Loucy (cell line): ENCODE measurements at regions not wholly inside any gene's neighbourhood (a gene's known extent, or its start where the extent isn't known, plus 50 kb on each side); places are given as distances from the start of the nearest gene placed in this dataset.

Source experiments
- H2AFZ ChIP-seq: fragments of 200-600 bp; sonication (generic); 2 replicates; pipeline ENCODE4 v1.6.0; 2016; ENCODE audit warnings: antibody characterized with exemption, mild to moderate bottlenecking, low read length, moderate library complexity
- H3F3A ChIP-seq: fragments of 200-600 bp; 2 replicates; pipeline ENCODE4 v1.6.0; 2016; ENCODE audit warnings: antibody characterized with exemption, low read depth, mild to moderate bottlenecking
- H3K27me3 ChIP-seq: fragments of 200-600 bp; sonication (generic); 2 replicates; pipeline ENCODE4 v1.6.1; 2014; ENCODE audit warnings: low read length, mild to moderate bottlenecking; ENCODE audit not compliant: insufficient read depth, poor library complexity, severe bottlenecking
- H3K36me3 ChIP-seq: fragments of 200-600 bp; sonication (generic); 2 replicates; pipeline ENCODE4 v1.6.1; 2016; ENCODE audit warnings: low read length; ENCODE audit not compliant: insufficient read depth
- H3K4me1 ChIP-seq: fragments of 200-600 bp; sonication (generic); 2 replicates; pipeline ENCODE4 v1.5.1; 2014; ENCODE audit warnings: low read length, mild to moderate bottlenecking; ENCODE audit not compliant: insufficient read depth, poor library complexity, severe bottlenecking
- H3K4me2 ChIP-seq: fragments of 200-600 bp; sonication (generic); 2 replicates; pipeline ENCODE4 v1.6.0; 2014; ENCODE audit warnings: antibody characterized with exemption, low read length, low read depth, mild to moderate bottlenecking; ENCODE audit not compliant: poor library complexity, severe bottlenecking
- H3K4me3 ChIP-seq: fragments of 200-600 bp; sonication (generic); 2 replicates; pipeline ENCODE4 v1.5.1; 2014; ENCODE audit warnings: low read length, mild to moderate bottlenecking, mixed read lengths; ENCODE audit not compliant: poor library complexity, severe bottlenecking
- H3K79me2 ChIP-seq: fragments of 200-600 bp; sonication (generic); 2 replicates; pipeline ENCODE4 v1.6.1; 2014; ENCODE audit warnings: low read length; ENCODE audit not compliant: insufficient read depth
- H3K9ac ChIP-seq: fragments of 200-600 bp; sonication (generic); 2 replicates; pipeline ENCODE4 v1.6.0; 2014; ENCODE audit warnings: mild to moderate bottlenecking, low read depth, low read length, moderate library complexity; ENCODE audit not compliant: poor library complexity, severe bottlenecking
- H3K9me2 ChIP-seq: fragments of 200-600 bp; sonication (generic); replicated peaks from 2 replicates; pipeline ENCODE4 v1.6.1; 2016; ENCODE audit warnings: low read depth, low read length, mixed read lengths
- H3K9me3 ChIP-seq: fragments of 200-600 bp; sonication (generic); 2 replicates; pipeline ENCODE4 v1.6.1; 2014; ENCODE audit warnings: mild to moderate bottlenecking, antibody characterized with exemption, low read length, low read depth; ENCODE audit not compliant: insufficient read depth
- H4K20me1 ChIP-seq: fragments of 200-600 bp; sonication (generic); 2 replicates; pipeline ENCODE4 v1.6.0; 2014; ENCODE audit warnings: antibody characterized with exemption, low read length, mild to moderate bottlenecking; ENCODE audit not compliant: insufficient read depth, poor library complexity, severe bottlenecking
- CTCF ChIP-seq: fragments of 200-600 bp; sonication (generic); conservative IDR thresholded peaks from 2 replicates; pipeline ENCODE4 v1.5.1; 2014; ENCODE audit warnings: mild to moderate bottlenecking, antibody characterized with exemption, low read length
- EZH2phosphoT487 ChIP-seq: fragments of 200-600 bp; IDR thresholded peaks from 2 replicates; pipeline ENCODE4 v1.6.1; 2018; ENCODE audit warnings: antibody characterized with exemption, mild to moderate bottlenecking, moderate library complexity, borderline replicate concordance

DNA sequence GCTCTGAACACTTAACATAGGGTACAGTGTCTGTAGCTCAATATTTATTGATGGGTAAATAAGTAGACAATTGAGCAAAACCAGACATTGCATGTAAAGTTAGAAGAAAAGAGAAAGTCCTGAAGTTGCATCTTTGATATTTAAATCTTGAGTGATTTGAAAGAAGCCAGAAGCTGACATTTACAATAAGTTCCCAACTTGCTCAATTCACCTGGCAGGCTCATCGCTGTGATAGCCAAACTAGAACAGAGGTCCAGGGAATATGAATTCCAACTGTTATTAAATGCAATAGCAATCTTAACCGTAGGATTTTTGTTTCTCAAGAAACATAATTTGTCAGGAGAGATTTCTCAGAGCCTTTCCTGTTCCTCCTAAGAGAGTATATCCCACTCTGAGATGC, 65.9 kb upstream of the EDN1 start:
- Histone ChIP-seq H3K4me3 (no peak overlapping the region), H3K4me2 (no peak overlapping the region), H3K27me3 (no peaks in the 10 kb centered on the region), H3K9ac (no peak overlapping the region), H3K9me2 (no peaks in the 10 kb centered on the region), H3K9me3 (no peaks in the 10 kb centered on the region), H3K79me2 (no peaks in the 10 kb centered on the region), H3K4me1 (no peaks in the 10 kb centered on the region), H2AFZ (no peak overlapping the region), H3K36me3 (no peaks in the 10 kb centered on the region), H3F3A (no peaks in the 10 kb centered on the region), H4K20me1 (no peaks in the 10 kb centered on the region)
- TF ChIP-seq EZH2phosphoT487: no peak
- TF ChIP-seq CTCF: no peak

- H3K36me3 ChIP-seq: no peaks in the 10 kb centered on the region
- no peaks in the 10 kb centered on the region for H3F3A ChIP-seq
- H2AFZ ChIP-seq: no peak overlapping the region
- H4K20me1 ChIP-seq: no peaks in the 10 kb centered on the region
- H3K4me3 ChIP-seq: no peak overlapping the region
- H3K79me2 ChIP-seq: no peaks in the 10 kb centered on the region
- H3K9me2 ChIP-seq: no peaks in the 10 kb centered on the region
- no peaks in the 10 kb centered on the region for H3K27me3 ChIP-seq
- no peak for TF ChIP-seq CTCF
- TF ChIP-seq EZH2phosphoT487: no peak
- H3K4me1 ChIP-seq: peaks cover 1% of the 10 kb centered on the region
- no peak overlapping the region for H3K9ac ChIP-seq
- no peak overlapping the region for H3K4me2 ChIP-seq
- no peaks in the 10 kb centered on the region for H3K9me3 ChIP-seq
These were observed 61.6 kb upstream of the EDN1 start for GRCh38 chr6:12228447-12229146.

- no peak overlapping the region for H2AFZ ChIP-seq
- TF ChIP-seq CTCF (no peak), EZH2phosphoT487 (no peak)
- no peaks in the 10 kb centered on the region for H3K36me3 ChIP-seq
- H3K9me2 ChIP-seq: no peaks in the 10 kb centered on the region
- H3K79me2 ChIP-seq: no peaks in the 10 kb centered on the region
- H3K4me2 ChIP-seq: no peak overlapping the region
- H3K4me1 ChIP-seq: peaks cover 4% of the 10 kb centered on the region
- H3K9ac ChIP-seq: no peak overlapping the region
- no peak overlapping the region for H3K4me3 ChIP-seq
- no peaks in the 10 kb centered on the region for H3F3A ChIP-seq
- H3K9me3 ChIP-seq: no peaks in the 10 kb centered on the region
- no peaks in the 10 kb centered on the region for H4K20me1 ChIP-seq
- no peaks in the 10 kb centered on the region for H3K27me3 ChIP-seq
These were observed 60.8 kb upstream of the EDN1 start for GRCh38 chr6:12229332-12229731.
